CD14-positive monocyte (primary cell): ENCODE measurements at regions not wholly inside any gene's neighbourhood (a gene's known extent, or its start where the extent isn't known, plus 50 kb on each side); places are given as distances from the start of the nearest gene placed in this dataset.

Experiments
- DNase-seq, 3 donors: peaks; one replicate each; pipeline ENCODE4 v3.0.0-alpha.2; 2011 to 2022
- H2AFZ ChIP-seq: 2 replicates; pipeline ENCODE4 v1.6.0; 2012; ENCODE audit warnings: mild to moderate bottlenecking, low read depth, low read length, inconsistent platforms; ENCODE audit not compliant: insufficient read depth, poor library complexity, severe bottlenecking
- H3K27ac ChIP-seq, 2 donors: 1 replicate in 1 of 2; 2 replicates in 1 of 2; pipeline ENCODE4 v1.5.1; 2012 to 2013; ENCODE audit warnings: low read length in 2 of 2, control low read depth in 1 of 2, inconsistent platforms in 1 of 2, low read depth in 1 of 2, mild to moderate bottlenecking in 1 of 2
- H3K27me3 ChIP-seq, 2 donors: one replicate each; pipeline versions ENCODE4 v1.6.0 to v1.6.1; 2011 to 2013; ENCODE audit warnings: low read length in 2 of 2; ENCODE audit not compliant: control insufficient read depth in 2 of 2, insufficient read depth in 2 of 2
- H3K36me3 ChIP-seq, 2 donors: replicated peaks in 1 of 2; 1 replicate in 1 of 2; 2 replicates in 1 of 2; pipeline versions ENCODE4 v1.5.1 to v1.6.1; 2012 to 2013; ENCODE audit warnings: low read length in 2 of 2, control low read depth in 1 of 2, inconsistent platforms in 1 of 2, mild to moderate bottlenecking in 1 of 2; ENCODE audit not compliant: insufficient read depth in 2 of 2, control insufficient read depth in 1 of 2
- H3K4me1 ChIP-seq, 2 donors: 1 replicate in 1 of 2; 2 replicates in 1 of 2; pipeline versions ENCODE4 v1.5.1 to v1.6.1; 2012 to 2013; ENCODE audit warnings: low read length in 2 of 2, control low read depth in 1 of 2, inconsistent platforms in 1 of 2, mild to moderate bottlenecking in 1 of 2, moderate library complexity in 1 of 2; ENCODE audit not compliant: insufficient read depth in 2 of 2, control insufficient read depth in 1 of 2
- H3K4me2 ChIP-seq: replicated peaks from 2 replicates; pipeline ENCODE3; 2012; ENCODE audit warnings: low read length, moderate library complexity, mild to moderate bottlenecking; ENCODE audit not compliant: poor library complexity, severe bottlenecking; ENCODE audit errors: extremely low read depth
- H3K4me3 ChIP-seq, 3 experiments: fragments of 200-600 bp in 1 of 3; sonication (generic) in 1 of 3; replicated peaks in 1 of 3; 1 replicate in 2 of 3; 2 replicates in 1 of 3; pipeline ENCODE4 v1.5.1; 2011 to 2013; ENCODE audit warnings: low read length in 3 of 3, mild to moderate bottlenecking in 3 of 3, control low read depth in 2 of 3, low read depth in 2 of 3, inconsistent platforms in 1 of 3, moderate library complexity in 1 of 3
- H3K79me2 ChIP-seq: 2 replicates; pipeline ENCODE4 v1.6.0; 2012; ENCODE audit warnings: mild to moderate bottlenecking, control low read depth, inconsistent platforms, low read length, moderate library complexity; ENCODE audit not compliant: insufficient read depth
- H3K9ac ChIP-seq: 2 replicates; pipeline ENCODE4 v1.6.0; 2017; ENCODE audit warnings: low read length, mild to moderate bottlenecking; ENCODE audit not compliant: insufficient read depth, poor library complexity, severe bottlenecking
- H3K9me3 ChIP-seq, 2 donors: replicated peaks in 1 of 2; 1 replicate in 1 of 2; 2 replicates in 1 of 2; pipeline versions ENCODE4 v1.5.1 to v1.6.1; 2012 to 2013; ENCODE audit warnings: low read length in 2 of 2, control low read depth in 1 of 2; ENCODE audit not compliant: control insufficient read depth in 1 of 2, insufficient read depth in 1 of 2
- H4K20me1 ChIP-seq: 2 replicates; pipeline ENCODE4 v1.6.0; 2012; ENCODE audit warnings: mild to moderate bottlenecking, low read length, control low read depth, moderate library complexity; ENCODE audit not compliant: insufficient read depth
- H3K27ac Mint-ChIP-seq, 7 donors: one replicate each; pipeline ENCODE4 v1.8.0; 2020; ENCODE audit warnings: mild to moderate bottlenecking in 7 of 7, mixed read lengths in 7 of 7, moderate library complexity in 6 of 7, inconsistent platforms in 2 of 7
- H3K27me3 Mint-ChIP-seq, 3 donors: one replicate each; pipeline ENCODE4 v1.8.0; 2021 to 2022; ENCODE audit warnings: low read depth in 3 of 3, mild to moderate bottlenecking in 3 of 3, mixed read lengths in 3 of 3, moderate library complexity in 3 of 3, inconsistent platforms in 1 of 3
- H3K36me3 Mint-ChIP-seq, 2 donors: one replicate each; pipeline ENCODE4 v1.8.0; 2020; ENCODE audit warnings: mixed read lengths in 2 of 2, inconsistent platforms in 1 of 2, mild to moderate bottlenecking in 1 of 2
- H3K4me1 Mint-ChIP-seq: one replicate; pipeline ENCODE4 v1.8.0; 2020; ENCODE audit warnings: mild to moderate bottlenecking, mixed read lengths
- H3K4me3 Mint-ChIP-seq, 2 donors: one replicate each; pipeline ENCODE4 v1.8.0; 2020; ENCODE audit warnings: mild to moderate bottlenecking in 2 of 2, mixed read lengths in 2 of 2, moderate library complexity in 1 of 2
- H3K9me3 Mint-ChIP-seq, 7 donors: one replicate each; pipeline ENCODE4 v1.8.0; 2020 to 2022; ENCODE audit warnings: mixed read lengths in 7 of 7, mild to moderate bottlenecking in 6 of 7, moderate library complexity in 6 of 7, inconsistent platforms in 2 of 7
- WGBS: methylation state at CpG from one replicate; pipeline ENCODE4 v1.1.5; 2013; ENCODE audit warnings: missing lambda C conversion rate; ENCODE audit not compliant: insufficient coverage; 5-methylcytosine and 5-hydroxymethylcytosine counted together
- intact Hi-C, 2 donors: fragments of 100-400 bp; cut with micrococcal nuclease; formaldehyde crosslinking; loops; one replicate each; pipeline versions ENCODE4 v1.15.0 to v1.15.1; 2023
- TF ChIP-seq, protein P1 (sequence below): fragments of 200-600 bp; IDR thresholded peaks from one replicate; pipeline ENCODE4 v1.8.0; 2022; ENCODE audit warnings: antibody characterized with exemption, mild to moderate bottlenecking

DNA sequence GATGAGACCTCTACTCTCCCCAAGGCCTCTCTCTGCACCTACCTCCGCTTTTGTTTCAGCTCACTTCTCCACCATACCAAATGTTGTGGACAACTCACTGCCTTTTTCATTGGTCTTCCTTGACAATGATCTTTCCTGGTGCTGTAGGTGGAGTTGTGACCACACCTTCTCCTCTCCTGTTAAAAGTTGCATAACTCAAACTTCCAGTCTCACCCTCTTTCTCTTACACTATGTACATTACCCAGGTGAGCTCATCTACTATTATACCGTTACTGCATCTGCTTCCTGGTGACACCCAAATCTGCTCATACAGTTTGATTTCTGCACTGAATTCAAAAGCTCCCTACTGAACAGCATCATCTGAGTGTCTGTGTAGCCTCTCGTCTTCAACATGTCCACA, 542.8 kb downstream of the GALC start:
- H3K4me3 ChIP-seq: no peak overlapping the region
- TF ChIP-seq, protein P1, sequence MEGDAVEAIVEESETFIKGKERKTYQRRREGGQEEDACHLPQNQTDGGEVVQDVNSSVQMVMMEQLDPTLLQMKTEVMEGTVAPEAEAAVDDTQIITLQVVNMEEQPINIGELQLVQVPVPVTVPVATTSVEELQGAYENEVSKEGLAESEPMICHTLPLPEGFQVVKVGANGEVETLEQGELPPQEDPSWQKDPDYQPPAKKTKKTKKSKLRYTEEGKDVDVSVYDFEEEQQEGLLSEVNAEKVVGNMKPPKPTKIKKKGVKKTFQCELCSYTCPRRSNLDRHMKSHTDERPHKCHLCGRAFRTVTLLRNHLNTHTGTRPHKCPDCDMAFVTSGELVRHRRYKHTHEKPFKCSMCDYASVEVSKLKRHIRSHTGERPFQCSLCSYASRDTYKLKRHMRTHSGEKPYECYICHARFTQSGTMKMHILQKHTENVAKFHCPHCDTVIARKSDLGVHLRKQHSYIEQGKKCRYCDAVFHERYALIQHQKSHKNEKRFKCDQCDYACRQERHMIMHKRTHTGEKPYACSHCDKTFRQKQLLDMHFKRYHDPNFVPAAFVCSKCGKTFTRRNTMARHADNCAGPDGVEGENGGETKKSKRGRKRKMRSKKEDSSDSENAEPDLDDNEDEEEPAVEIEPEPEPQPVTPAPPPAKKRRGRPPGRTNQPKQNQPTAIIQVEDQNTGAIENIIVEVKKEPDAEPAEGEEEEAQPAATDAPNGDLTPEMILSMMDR: no peak
- H3K9ac ChIP-seq: no peak overlapping the region
- no peaks in the 10 kb centered on the region for H3K4me1 ChIP-seq
- Mint-ChIP-seq H3K27ac (no peak overlapping the region), H3K27me3 (no peaks in the 10 kb centered on the region), H3K4me3 (no peak overlapping the region), H3K4me1 (no peaks in the 10 kb centered on the region), H3K9me3 (peaks cover 0 to 6% (median 2%) of the 10 kb centered on the region in 7 donors), H3K36me3 (no peaks in the 10 kb centered on the region)
- no peaks in the 10 kb centered on the region for H3K36me3 ChIP-seq
- no peaks in the 10 kb centered on the region for H3K79me2 ChIP-seq
- no peak overlapping the region for H3K27ac ChIP-seq
- DNase-seq: no peak
- no peaks in the 10 kb centered on the region for H4K20me1 ChIP-seq
- H2AFZ ChIP-seq: no peak overlapping the region
- H3K9me3 ChIP-seq: peaks cover 0 to 6% of the 10 kb centered on the region in 2 donors
- intact Hi-C loops: no loop called here
- no peak overlapping the region for H3K4me2 ChIP-seq
- 88% methylated on average over 2 of the region's 3 CpGs for WGBS
- no peaks in the 10 kb centered on the region for H3K27me3 ChIP-seq

DNA sequence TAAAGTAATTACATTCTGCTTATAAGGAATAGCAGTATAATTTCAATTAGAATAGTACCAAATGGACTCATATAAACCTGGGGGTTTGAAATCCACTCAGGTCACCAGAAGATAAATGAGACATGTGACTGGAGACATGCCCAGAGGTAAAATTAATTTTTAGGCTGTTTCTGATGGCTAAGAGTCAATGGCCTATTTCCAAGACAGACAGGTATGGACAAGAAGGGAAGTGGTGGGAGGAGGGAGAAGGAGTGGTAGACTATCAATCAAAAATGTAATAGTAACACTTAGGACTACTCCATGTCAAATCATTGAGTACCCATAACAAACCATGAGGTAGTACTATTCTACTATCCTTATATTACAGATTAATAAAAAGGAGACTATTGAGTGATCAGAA, 544.0 kb downstream of the GALC start:
- Histone ChIP-seq H4K20me1 (no peaks in the 10 kb centered on the region), H3K4me2 (no peak overlapping the region), H3K9ac (no peak overlapping the region), H3K4me1 (no peaks in the 10 kb centered on the region), H3K27me3 (no peaks in the 10 kb centered on the region), H3K27ac (no peak overlapping the region), H3K36me3 (no peaks in the 10 kb centered on the region), H3K9me3 (peaks cover 0 to 6% of the 10 kb centered on the region in 2 donors), H2AFZ (no peak overlapping the region), H3K4me3 (no peak overlapping the region), H3K79me2 (no peaks in the 10 kb centered on the region)
- H3K4me1 Mint-ChIP-seq: no peaks in the 10 kb centered on the region
- DNase-seq: no peak
- no peaks in the 10 kb centered on the region for H3K36me3 Mint-ChIP-seq
- TF ChIP-seq, protein P1: no peak
- H3K4me3 Mint-ChIP-seq: no peak overlapping the region
- H3K27me3 Mint-ChIP-seq: no peaks in the 10 kb centered on the region
- peaks cover 0 to 6% (median 2%) of the 10 kb centered on the region in 7 donors for H3K9me3 Mint-ChIP-seq
- H3K27ac Mint-ChIP-seq: no peak overlapping the region
- intact Hi-C loops: no loop called here
